Activated CD4-positive, alpha-beta T cell treated with anti-CD3 and anti-CD28 coated beads for 36 hours (primary cell): ENCODE measurements at regions not wholly inside any gene's neighbourhood (a gene's known extent, or its start where the extent isn't known, plus 50 kb on each side); places are given as distances from the start of the nearest gene placed in this dataset.

Experiments
- ATAC-seq: fragments of 200-7000 bp; cut with Tn5 transposase; one replicate; pipeline ENCODE4 v1.10.0; 2021; ENCODE audit warnings: mild to moderate bottlenecking, moderate library complexity
- CTCF ChIA-PET: fragments of 350-600 bp; sonication (Branson Sonifier 250); formaldehyde crosslinking; loops from one replicate; lab custom pipeline; 2021; ENCODE audit warnings: antibody characterized with exemption; lab: Charles Lee
- POLR2A ChIA-PET: fragments of 350-600 bp; sonication (Branson Sonifier 250); formaldehyde crosslinking; loops from one replicate; lab custom pipeline; 2021; ENCODE audit warnings: antibody characterized with exemption, inconsistent platforms; lab: Charles Lee
- DNase-seq: peaks from one replicate; pipeline ENCODE4 v3.0.0-alpha.2; 2020
- H3K27ac Mint-ChIP-seq: one replicate; pipeline ENCODE4 v1.8.0; 2021; ENCODE audit warnings: mixed read lengths
- H3K27me3 Mint-ChIP-seq: one replicate; pipeline ENCODE4 v1.8.0; 2021; ENCODE audit warnings: mixed read lengths
- H3K36me3 Mint-ChIP-seq: one replicate; pipeline ENCODE4 v1.8.0; 2021; ENCODE audit warnings: low read depth, mixed read lengths
- H3K4me1 Mint-ChIP-seq: one replicate; pipeline ENCODE4 v1.8.0; 2021; ENCODE audit warnings: mixed read lengths
- H3K4me3 Mint-ChIP-seq: one replicate; pipeline ENCODE4 v1.8.0; 2021; ENCODE audit warnings: mild to moderate bottlenecking, moderate library complexity, mixed read lengths
- H3K9me3 Mint-ChIP-seq: one replicate; pipeline ENCODE4 v1.8.0; 2021; ENCODE audit warnings: low read depth, mixed read lengths
- intact Hi-C, 2 experiments: fragments of 100-400 bp; cut with DNase I in 1 of 2; cut with micrococcal nuclease in 1 of 2; formaldehyde crosslinking; loops; one replicate each; pipeline versions ENCODE4 v1.14.2 to v1.15.1; 2022 to 2024; cut with DNase I, micrococcal nuclease

- ATAC-seq (no peak), DNase-seq (no peak)
- H3K9me3 Mint-ChIP-seq = peaks cover 16% of the 10 kb centered on the region
- POLR2A ChIA-PET = no interaction called here
- no peak overlapping the region for H3K27ac Mint-ChIP-seq
- H3K4me1 Mint-ChIP-seq = no peaks in the 10 kb centered on the region
- CTCF ChIA-PET = no interaction called here
- no peak overlapping the region for H3K4me3 Mint-ChIP-seq
- no peaks in the 10 kb centered on the region for H3K36me3 Mint-ChIP-seq
- no peaks in the 10 kb centered on the region for H3K27me3 Mint-ChIP-seq
- intact Hi-C loops = no loop called here
Measured at GRCh38 chr18:4677006-4677405, 221.9 kb upstream of the DLGAP1 start.

GRCh38 chr18:4672162-4672561, 217.1 kb upstream of the DLGAP1 start:
- no peak overlapping the region for H3K27ac Mint-ChIP-seq
- CTCF ChIA-PET = no interaction called here
- no peaks in the 10 kb centered on the region for H3K27me3 Mint-ChIP-seq
- POLR2A ChIA-PET = no interaction called here
- no peaks in the 10 kb centered on the region for H3K4me1 Mint-ChIP-seq
- intact Hi-C loops = no loop called here
- H3K4me3 Mint-ChIP-seq = no peak overlapping the region
- H3K9me3 Mint-ChIP-seq = peaks cover 18% of the 10 kb centered on the region
- DNase-seq (no peak), ATAC-seq (no peak)
- H3K36me3 Mint-ChIP-seq = no peaks in the 10 kb centered on the region

GRCh38 chr18:4658804-4659203, 203.7 kb upstream of the DLGAP1 start:
- Mint-ChIP-seq H3K4me1 (no peaks in the 10 kb centered on the region), H3K36me3 (no peaks in the 10 kb centered on the region), H3K9me3 (peaks cover 9% of the 10 kb centered on the region), H3K4me3 (no peak overlapping the region), H3K27me3 (no peaks in the 10 kb centered on the region), H3K27ac (no peak overlapping the region)
- CTCF ChIA-PET = no interaction called here
- POLR2A ChIA-PET = no interaction called here
- DNase-seq = no peak
- intact Hi-C loops = no loop called here
- no peak for ATAC-seq

GRCh38 chr18:4653418-4653817, 198.3 kb upstream of the DLGAP1 start:
- no peak for ATAC-seq
- Mint-ChIP-seq H3K4me3 (no peak overlapping the region), H3K27me3 (no peaks in the 10 kb centered on the region), H3K4me1 (no peaks in the 10 kb centered on the region), H3K27ac (no peak overlapping the region), H3K9me3 (peaks cover 7% of the 10 kb centered on the region), H3K36me3 (no peaks in the 10 kb centered on the region)
- no peak for DNase-seq
- intact Hi-C loops = no loop called here
- ChIA-PET POLR2A (no interaction called here), CTCF (no interaction called here)

GRCh38 chr18:4641771-4642368, 186.8 kb upstream of the DLGAP1 start:
- Mint-ChIP-seq H3K4me1 (no peaks in the 10 kb centered on the region), H3K4me3 (no peak overlapping the region), H3K27me3 (no peaks in the 10 kb centered on the region), H3K27ac (no peak overlapping the region), H3K36me3 (no peaks in the 10 kb centered on the region), H3K9me3 (peaks cover 2% of the 10 kb centered on the region)
- DNase-seq (no peak), ATAC-seq (no peak)
- ChIA-PET POLR2A (no interaction called here), CTCF (no interaction called here)
- intact Hi-C loops = no loop called here

GRCh38 chr18:4640349-4641012, 185.4 kb upstream of the DLGAP1 start:
- H3K36me3 Mint-ChIP-seq = no peaks in the 10 kb centered on the region
- H3K4me3 Mint-ChIP-seq = no peak overlapping the region
- ATAC-seq = no peak
- intact Hi-C loops = no loop called here
- no peak for DNase-seq
- peaks cover 5% of the 10 kb centered on the region for H3K9me3 Mint-ChIP-seq
- CTCF ChIA-PET = no interaction called here
- no peak overlapping the region for H3K27ac Mint-ChIP-seq
- POLR2A ChIA-PET = no interaction called here
- no peaks in the 10 kb centered on the region for H3K27me3 Mint-ChIP-seq
- H3K4me1 Mint-ChIP-seq = no peaks in the 10 kb centered on the region

GRCh38 chr18:4639628-4640310, 184.7 kb upstream of the DLGAP1 start:
- intact Hi-C loops = loop anchor here in 1 of 2 experiments (5.0 kb wide), 1 partner anchor 57 kb away; no protein-coding TSS in a partner anchor
- ATAC-seq (no peak), DNase-seq (no peak)
- no peak overlapping the region for H3K4me3 Mint-ChIP-seq
- CTCF ChIA-PET = no interaction called here
- POLR2A ChIA-PET = no interaction called here
- no peaks in the 10 kb centered on the region for H3K4me1 Mint-ChIP-seq
- H3K27ac Mint-ChIP-seq = no peak overlapping the region
- H3K9me3 Mint-ChIP-seq = peaks cover 5% of the 10 kb centered on the region
- no peaks in the 10 kb centered on the region for H3K36me3 Mint-ChIP-seq
- H3K27me3 Mint-ChIP-seq = no peaks in the 10 kb centered on the region

- no peaks in the 10 kb centered on the region for H3K27me3 Mint-ChIP-seq
- ChIA-PET POLR2A (no interaction called here), CTCF (interaction anchor here (0.6 kb wide), 1 partner anchor 524 kb away, joined by 3 read pairs; no protein-coding TSS in a partner anchor)
- intact Hi-C loops = loop anchor here in 1 of 2 experiments (5.0 kb wide), 1 partner anchor 56 kb away; no protein-coding TSS in a partner anchor
- peaks cover 5% of the 10 kb centered on the region for H3K9me3 Mint-ChIP-seq
- no peaks in the 10 kb centered on the region for H3K36me3 Mint-ChIP-seq
- no peak overlapping the region for H3K4me3 Mint-ChIP-seq
- H3K27ac Mint-ChIP-seq = no peak overlapping the region
- no peaks in the 10 kb centered on the region for H3K4me1 Mint-ChIP-seq
- DNase-seq (no peak), ATAC-seq (no peak)
Measured at GRCh38 chr18:4638680-4639079, 183.6 kb upstream of the DLGAP1 start.

GRCh38 chr18:4637876-4638275, 182.8 kb upstream of the DLGAP1 start:
- no peaks in the 10 kb centered on the region for H3K27me3 Mint-ChIP-seq
- H3K9me3 Mint-ChIP-seq = peaks cover 3% of the 10 kb centered on the region
- ChIA-PET CTCF (no interaction called here), POLR2A (no interaction called here)
- ATAC-seq = no peak
- no peak overlapping the region for H3K27ac Mint-ChIP-seq
- no peak overlapping the region for H3K4me3 Mint-ChIP-seq
- no peaks in the 10 kb centered on the region for H3K4me1 Mint-ChIP-seq
- H3K36me3 Mint-ChIP-seq = no peaks in the 10 kb centered on the region
- intact Hi-C loops = loop anchor here in 1 of 2 experiments (5.0 kb wide), 1 partner anchor 56 kb away; no protein-coding TSS in a partner anchor
- DNase-seq = no peak

- Mint-ChIP-seq H3K4me3 (no peak overlapping the region), H3K36me3 (no peaks in the 10 kb centered on the region), H3K9me3 (peaks cover 3% of the 10 kb centered on the region), H3K27ac (no peak overlapping the region), H3K27me3 (no peaks in the 10 kb centered on the region), H3K4me1 (no peaks in the 10 kb centered on the region)
- intact Hi-C loops = loop anchor here in 1 of 2 experiments (5.0 kb wide), 1 partner anchor 55 kb away; no protein-coding TSS in a partner anchor
- ChIA-PET CTCF (no interaction called here), POLR2A (no interaction called here)
- ATAC-seq = no peak
- no peak for DNase-seq
Measured at GRCh38 chr18:4636967-4637366, 181.9 kb upstream of the DLGAP1 start.

GRCh38 chr18:4631239-4631638, 176.1 kb upstream of the DLGAP1 start:
- ATAC-seq = no peak
- H3K4me1 Mint-ChIP-seq = no peaks in the 10 kb centered on the region
- POLR2A ChIA-PET = no interaction called here
- CTCF ChIA-PET = no interaction called here
- H3K27me3 Mint-ChIP-seq = no peaks in the 10 kb centered on the region
- H3K36me3 Mint-ChIP-seq = no peaks in the 10 kb centered on the region
- H3K27ac Mint-ChIP-seq = no peak overlapping the region
- H3K4me3 Mint-ChIP-seq = no peak overlapping the region
- no peaks in the 10 kb centered on the region for H3K9me3 Mint-ChIP-seq
- intact Hi-C loops = no loop called here
- DNase-seq = no peak

GRCh38 chr18:4605212-4605611, 150.1 kb upstream of the DLGAP1 start:
- no peak overlapping the region for H3K27ac Mint-ChIP-seq
- ATAC-seq (no peak), DNase-seq (no peak)
- intact Hi-C loops = loop anchor here in 1 of 2 experiments (10.0 kb wide), 1 partner anchor 420 kb away; no protein-coding TSS in a partner anchor
- peaks cover 10% of the 10 kb centered on the region for H3K9me3 Mint-ChIP-seq
- ChIA-PET POLR2A (no interaction called here), CTCF (no interaction called here)
- H3K27me3 Mint-ChIP-seq = no peaks in the 10 kb centered on the region
- no peak overlapping the region for H3K4me3 Mint-ChIP-seq
- H3K4me1 Mint-ChIP-seq = no peaks in the 10 kb centered on the region
- no peaks in the 10 kb centered on the region for H3K36me3 Mint-ChIP-seq
